ENCODE measurements at regions not wholly inside any gene's neighbourhood (a gene's known extent, or its start where the extent isn't known, plus 50 kb on each side); places are given as distances from the start of the nearest gene placed in this dataset.

DNA sequence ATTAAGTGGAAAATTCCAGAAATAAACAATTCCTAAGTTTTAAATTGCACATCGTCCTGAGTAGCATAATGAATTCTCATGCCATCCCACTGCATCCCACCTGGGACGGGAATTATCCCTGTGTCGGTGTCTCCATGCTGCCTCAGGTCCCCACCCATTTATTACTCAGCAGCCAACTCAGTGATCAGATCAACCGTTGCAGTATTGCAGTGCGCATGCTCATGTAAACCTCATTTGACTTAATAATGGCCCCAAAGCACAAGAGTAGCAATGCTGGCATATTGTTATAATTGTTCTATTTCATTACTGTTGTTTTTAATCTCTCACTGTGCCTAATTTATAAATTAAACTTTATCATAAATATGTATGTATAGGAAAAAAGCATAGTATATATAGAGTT lies 214.4 kb downstream of the METTL4 start:
- TF ChIP-seq, protein P1, sequence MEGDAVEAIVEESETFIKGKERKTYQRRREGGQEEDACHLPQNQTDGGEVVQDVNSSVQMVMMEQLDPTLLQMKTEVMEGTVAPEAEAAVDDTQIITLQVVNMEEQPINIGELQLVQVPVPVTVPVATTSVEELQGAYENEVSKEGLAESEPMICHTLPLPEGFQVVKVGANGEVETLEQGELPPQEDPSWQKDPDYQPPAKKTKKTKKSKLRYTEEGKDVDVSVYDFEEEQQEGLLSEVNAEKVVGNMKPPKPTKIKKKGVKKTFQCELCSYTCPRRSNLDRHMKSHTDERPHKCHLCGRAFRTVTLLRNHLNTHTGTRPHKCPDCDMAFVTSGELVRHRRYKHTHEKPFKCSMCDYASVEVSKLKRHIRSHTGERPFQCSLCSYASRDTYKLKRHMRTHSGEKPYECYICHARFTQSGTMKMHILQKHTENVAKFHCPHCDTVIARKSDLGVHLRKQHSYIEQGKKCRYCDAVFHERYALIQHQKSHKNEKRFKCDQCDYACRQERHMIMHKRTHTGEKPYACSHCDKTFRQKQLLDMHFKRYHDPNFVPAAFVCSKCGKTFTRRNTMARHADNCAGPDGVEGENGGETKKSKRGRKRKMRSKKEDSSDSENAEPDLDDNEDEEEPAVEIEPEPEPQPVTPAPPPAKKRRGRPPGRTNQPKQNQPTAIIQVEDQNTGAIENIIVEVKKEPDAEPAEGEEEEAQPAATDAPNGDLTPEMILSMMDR (IDR thresholded peaks at IDR 0.05; ENCODE audit: unreplicated experiment): no peak
- no peak for DNase-seq (ENCODE audit: low spot score in 2 of 2, unreplicated experiment in 2 of 2)
- Mint-ChIP-seq H3K4me1 (peaks cover 5% of the 10 kb centered on the region), H3K9me3 (no peaks in the 10 kb centered on the region), H3K36me3 (no peaks in the 10 kb centered on the region), H3K27ac (no peak overlapping the region), H3K27me3 (ENCODE audit: low read depth) (no peaks in the 10 kb centered on the region), H3K4me3 (no peak overlapping the region)

GRCh38 chr18:2360861-2361260 lies 210.4 kb downstream of the METTL4 start:
- DNase-seq (ENCODE audit: low spot score in 2 of 2, unreplicated experiment in 2 of 2): no peak
- Mint-ChIP-seq H3K27ac (no peak overlapping the region), H3K36me3 (no peaks in the 10 kb centered on the region), H3K4me3 (no peak overlapping the region), H3K27me3 (ENCODE audit: low read depth) (no peaks in the 10 kb centered on the region), H3K4me1 (no peaks in the 10 kb centered on the region), H3K9me3 (no peaks in the 10 kb centered on the region)
- TF ChIP-seq, protein P1 (IDR thresholded peaks at IDR 0.05; ENCODE audit: unreplicated experiment): no peak

- H3K27me3 Mint-ChIP-seq (ENCODE audit: low read depth): no peaks in the 10 kb centered on the region
- DNase-seq (ENCODE audit: low spot score in 2 of 2, unreplicated experiment in 2 of 2): no peak
- no peak overlapping the region for H3K27ac Mint-ChIP-seq
- H3K4me1 Mint-ChIP-seq: no peaks in the 10 kb centered on the region
- TF ChIP-seq, protein P1 (IDR thresholded peaks at IDR 0.05; ENCODE audit: unreplicated experiment): no peak
- peaks cover 14% of the 10 kb centered on the region for H3K9me3 Mint-ChIP-seq
- H3K36me3 Mint-ChIP-seq: no peaks in the 10 kb centered on the region
- H3K4me3 Mint-ChIP-seq: no peak overlapping the region
These were observed 203.2 kb downstream of the METTL4 start for GRCh38 chr18:2368102-2368501.

GRCh38 chr18:2376707-2377106 lies 194.6 kb downstream of the METTL4 start:
- Mint-ChIP-seq H3K4me3 (no peak overlapping the region), H3K4me1 (no peaks in the 10 kb centered on the region), H3K27ac (no peak overlapping the region), H3K27me3 (ENCODE audit: low read depth) (no peaks in the 10 kb centered on the region), H3K36me3 (no peaks in the 10 kb centered on the region), H3K9me3 (peaks cover 24% of the 10 kb centered on the region)
- no peak for DNase-seq (ENCODE audit: low spot score in 2 of 2, unreplicated experiment in 2 of 2)
- TF ChIP-seq, protein P1 (IDR thresholded peaks at IDR 0.05; ENCODE audit: unreplicated experiment): no peak

DNA sequence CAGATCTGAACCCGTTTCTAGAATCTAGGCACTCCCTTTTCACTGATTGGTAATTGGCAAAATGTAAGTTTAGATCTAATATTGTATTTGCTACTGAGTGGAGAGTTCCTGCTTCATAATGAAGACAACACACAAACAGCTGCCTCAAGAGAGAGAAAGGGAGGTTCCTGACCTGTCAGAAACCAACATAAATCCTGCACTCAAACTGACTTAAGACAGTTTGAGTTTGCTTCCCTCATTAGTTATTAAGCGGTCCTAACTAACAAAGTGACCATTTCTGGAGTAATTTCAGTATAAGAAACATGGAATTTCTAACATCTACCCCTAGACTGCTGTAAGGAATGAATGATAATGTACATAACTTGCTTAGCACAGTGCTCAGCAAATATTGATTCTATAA lies 191.2 kb downstream of the METTL4 start:
- DNase-seq (ENCODE audit: low spot score in 2 of 2, unreplicated experiment in 2 of 2): no peak
- no peak overlapping the region for H3K4me3 Mint-ChIP-seq
- H3K9me3 Mint-ChIP-seq: no peaks in the 10 kb centered on the region
- no peak overlapping the region for H3K27ac Mint-ChIP-seq
- H3K4me1 Mint-ChIP-seq: no peaks in the 10 kb centered on the region
- no peaks in the 10 kb centered on the region for H3K27me3 Mint-ChIP-seq (ENCODE audit: low read depth)
- no peaks in the 10 kb centered on the region for H3K36me3 Mint-ChIP-seq
- TF ChIP-seq, protein P1 (IDR thresholded peaks at IDR 0.05; ENCODE audit: unreplicated experiment): no peak

GRCh38 chr18:2381539-2381938 lies 189.8 kb downstream of the METTL4 start:
- no peak overlapping the region for H3K27ac Mint-ChIP-seq
- TF ChIP-seq, protein P1 (IDR thresholded peaks at IDR 0.05; ENCODE audit: unreplicated experiment): no peak
- DNase-seq (ENCODE audit: low spot score in 2 of 2, unreplicated experiment in 2 of 2): no peak
- no peaks in the 10 kb centered on the region for H3K27me3 Mint-ChIP-seq (ENCODE audit: low read depth)
- H3K4me3 Mint-ChIP-seq: no peak overlapping the region
- H3K36me3 Mint-ChIP-seq: no peaks in the 10 kb centered on the region
- H3K4me1 Mint-ChIP-seq: no peaks in the 10 kb centered on the region
- peaks cover 4% of the 10 kb centered on the region for H3K9me3 Mint-ChIP-seq

Measured in mesothelial cell of epicardium (in vitro differentiated cells).